NAMALWA (cell line): ENCODE measurements at regions not wholly inside any gene's neighbourhood (a gene's known extent, or its start where the extent isn't known, plus 50 kb on each side); places are given as distances from the start of the nearest gene placed in this dataset.
"Not testable (repeated sequence)": the region's sequence is repeated elsewhere in the genome, so short reads cannot be mapped to it uniquely, and the experiment has no call there.

Experiments used
- DNase-seq: peaks from one replicate; pipeline ENCODE4 v3.0.0-alpha.2; 2015; ENCODE audit warnings: low spot score

DNA sequence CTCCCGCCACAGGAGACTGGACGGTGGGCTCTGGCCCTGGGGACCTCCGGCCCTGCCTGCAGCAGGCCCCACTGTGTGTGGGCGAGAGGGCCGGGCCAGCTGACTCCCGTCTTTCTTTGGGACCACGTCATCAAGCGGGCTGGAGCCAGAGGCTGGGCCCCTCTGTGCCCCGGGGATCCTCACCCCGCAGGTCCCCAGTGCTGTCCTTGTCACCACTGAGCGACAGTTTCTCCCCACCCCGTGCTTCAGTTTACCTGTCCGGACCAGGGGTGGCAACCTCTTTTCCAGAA, 181.9 kb upstream of the ZNF469 start:
- no peak for DNase-seq

DNA sequence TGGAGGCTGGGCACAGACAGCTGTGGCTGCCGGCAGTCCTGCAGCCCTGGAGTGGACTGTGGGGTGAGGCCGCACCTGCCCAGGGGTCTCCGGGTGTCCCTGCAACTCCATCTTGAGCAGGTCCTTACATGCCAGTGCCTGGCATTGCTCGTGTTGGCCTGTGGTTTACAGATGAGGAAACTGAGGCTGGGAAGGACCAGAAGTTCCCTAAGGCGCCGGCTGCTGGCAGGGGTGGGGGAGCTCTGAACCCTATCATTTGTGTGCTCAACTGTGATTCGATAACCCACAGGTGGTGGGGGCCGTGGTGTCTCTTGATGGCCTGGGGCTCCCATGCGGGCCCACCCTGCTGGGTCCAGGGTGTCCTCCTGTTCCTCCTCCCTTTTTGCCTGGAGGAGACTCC, 181.1 kb upstream of the ZNF469 start:
- DNase-seq = not testable (repeated sequence)

DNA sequence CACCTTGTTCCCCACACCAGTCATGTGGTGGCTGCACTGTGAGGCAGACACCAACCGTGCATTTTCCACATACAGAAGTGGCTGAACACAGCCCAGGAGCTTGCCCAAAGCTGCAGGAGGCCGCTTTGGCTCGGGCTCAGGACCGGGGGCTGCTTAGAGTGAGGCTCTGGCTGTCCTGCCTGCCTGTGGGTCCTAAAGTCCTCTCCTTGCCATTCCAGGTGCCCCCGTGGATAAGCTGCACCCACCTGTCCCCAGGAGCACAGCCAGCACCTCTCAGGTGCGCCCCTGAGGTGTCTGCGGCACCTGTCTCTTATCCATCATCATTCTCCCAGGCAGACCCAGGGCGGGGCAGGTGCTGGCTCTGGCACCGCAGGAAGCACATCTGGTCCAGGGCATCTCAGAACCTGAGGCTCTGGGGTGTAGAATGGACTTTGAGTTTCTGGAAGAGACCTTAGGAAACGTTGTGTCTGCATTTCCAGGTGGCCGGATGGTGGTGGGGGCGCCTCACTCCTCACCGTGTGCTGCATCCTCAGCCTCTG, 180.5 kb upstream of the ZNF469 start:
- no peak for DNase-seq

DNA sequence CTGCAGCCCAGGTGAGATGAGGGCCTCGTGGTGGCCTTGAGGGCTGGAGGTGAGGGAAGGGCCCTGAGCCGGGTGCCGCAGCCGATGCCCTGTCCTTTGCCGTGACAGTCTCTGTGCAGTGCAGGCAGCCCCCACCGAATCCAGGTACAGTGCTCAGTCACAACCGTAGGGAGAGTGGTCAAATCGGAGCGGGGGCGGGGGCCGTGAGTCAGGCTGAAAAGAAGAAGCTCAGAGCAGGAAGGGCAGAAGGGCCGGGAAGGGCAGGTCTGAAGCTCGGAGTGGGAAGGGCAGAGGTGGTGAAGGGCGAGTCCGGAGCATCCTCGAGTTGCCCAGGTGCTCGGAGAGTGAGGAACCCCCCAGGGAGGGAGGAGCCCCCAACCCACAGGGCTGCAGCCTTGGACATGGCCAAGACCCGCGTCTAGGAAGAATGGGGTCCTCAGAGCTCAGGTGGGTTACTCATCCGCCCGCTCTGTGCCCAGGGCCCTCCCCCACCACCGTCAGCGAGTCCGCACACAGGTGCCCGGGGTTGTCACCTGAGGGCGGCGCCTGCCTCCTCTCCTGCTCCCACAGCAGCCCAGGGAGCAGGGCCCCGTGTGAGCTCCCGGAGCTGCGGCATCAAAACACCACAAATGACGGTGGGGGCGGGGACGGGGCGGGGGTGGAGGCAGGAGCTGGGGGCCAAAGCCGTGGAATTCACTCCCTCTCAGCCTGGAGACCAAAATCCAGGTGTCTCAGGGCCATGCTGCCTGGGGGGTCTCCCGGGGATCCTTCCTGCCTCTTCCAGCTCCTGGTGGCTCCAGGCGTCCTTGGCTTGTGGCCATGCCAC, 179.7 kb upstream of the ZNF469 start:
- DNase-seq = not testable (repeated sequence)

DNA sequence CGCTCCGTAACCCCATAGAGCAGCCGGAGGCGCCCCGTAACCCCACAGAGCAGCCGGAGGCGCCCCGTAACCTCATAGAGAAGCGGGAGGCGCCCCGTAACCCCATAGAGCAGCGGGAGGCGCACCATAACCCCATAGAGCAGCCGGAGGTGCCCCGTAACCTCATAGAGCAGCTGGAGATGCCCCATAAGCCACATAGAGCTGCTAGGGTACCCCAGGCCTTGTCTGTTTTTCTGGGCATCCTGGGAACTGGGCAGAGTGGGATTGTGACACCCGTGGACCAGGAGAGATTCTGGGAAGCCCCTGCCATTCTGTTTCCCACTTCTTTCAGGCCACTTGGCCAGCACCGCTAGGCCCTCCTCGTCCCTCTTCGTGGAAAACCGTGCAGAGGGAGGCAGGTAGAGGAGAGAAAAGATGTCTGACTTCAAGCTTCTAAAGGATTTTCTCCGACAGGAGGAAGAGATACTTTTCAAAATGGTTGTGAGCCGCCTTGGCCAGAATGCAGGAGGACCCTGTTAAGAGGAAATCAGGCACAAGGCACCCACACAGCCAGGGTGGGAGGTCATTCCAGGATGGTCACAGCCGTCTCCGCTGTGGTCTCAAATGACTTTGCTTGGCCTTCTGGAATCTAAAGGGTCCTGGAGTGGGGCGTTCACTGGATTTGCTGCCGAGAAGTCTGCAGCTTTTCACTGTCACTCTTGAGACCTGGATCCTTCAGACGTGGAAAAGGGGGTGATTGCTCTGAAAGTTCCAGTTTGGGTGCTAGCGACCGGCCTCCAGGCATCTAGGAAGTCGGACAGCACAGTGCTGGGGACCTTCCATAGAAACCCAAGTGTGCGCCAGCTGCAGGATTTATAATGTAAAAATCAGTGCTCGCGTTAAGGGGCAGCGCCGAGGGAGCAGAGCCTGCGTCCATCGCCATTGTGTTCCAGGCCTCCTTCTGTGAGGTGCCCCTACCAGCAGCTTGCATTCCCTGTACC, 178.3 kb upstream of the ZNF469 start:
- not testable (repeated sequence) for DNase-seq

DNA sequence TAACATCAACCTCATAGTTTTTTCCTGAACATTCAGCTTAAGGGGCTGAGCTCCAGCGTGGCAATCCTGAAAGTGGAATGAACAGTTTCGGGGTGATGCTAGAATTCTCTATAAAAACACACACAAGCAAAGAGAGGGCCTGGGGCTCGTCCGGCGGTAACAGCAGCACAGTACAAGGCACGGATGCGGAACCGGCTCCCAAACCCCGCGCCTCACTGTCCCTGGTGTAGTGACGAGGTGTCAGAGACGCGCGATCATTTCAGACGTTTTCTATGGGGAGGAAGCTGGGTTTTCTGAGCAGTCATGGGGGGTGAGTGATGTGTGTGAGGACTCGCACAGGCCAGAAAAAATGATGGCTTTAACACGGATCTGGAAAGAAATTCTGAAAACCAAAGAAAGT, 177.3 kb upstream of the ZNF469 start:
- not testable (repeated sequence) for DNase-seq

DNA sequence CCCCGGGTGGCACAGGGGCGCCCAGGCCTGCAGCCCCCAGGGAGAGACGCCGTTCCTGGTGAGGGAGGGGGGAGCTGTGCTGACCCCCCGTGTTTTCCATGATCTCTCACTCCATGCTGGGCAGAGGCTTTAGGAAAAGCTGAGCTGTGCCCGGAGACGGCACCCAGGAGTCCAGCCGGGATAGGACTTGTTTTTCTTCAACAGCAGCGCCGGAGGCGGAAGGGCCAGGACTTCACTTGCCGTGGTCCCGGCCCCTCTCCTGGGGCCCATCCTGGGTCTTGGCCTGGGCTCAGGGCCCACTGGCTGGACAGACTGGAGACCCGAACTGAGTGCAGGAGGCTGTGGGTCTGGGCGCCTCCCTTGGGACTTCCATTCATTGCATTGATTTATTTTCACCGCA, 176.8 kb upstream of the ZNF469 start:
- not testable (repeated sequence) for DNase-seq

DNA sequence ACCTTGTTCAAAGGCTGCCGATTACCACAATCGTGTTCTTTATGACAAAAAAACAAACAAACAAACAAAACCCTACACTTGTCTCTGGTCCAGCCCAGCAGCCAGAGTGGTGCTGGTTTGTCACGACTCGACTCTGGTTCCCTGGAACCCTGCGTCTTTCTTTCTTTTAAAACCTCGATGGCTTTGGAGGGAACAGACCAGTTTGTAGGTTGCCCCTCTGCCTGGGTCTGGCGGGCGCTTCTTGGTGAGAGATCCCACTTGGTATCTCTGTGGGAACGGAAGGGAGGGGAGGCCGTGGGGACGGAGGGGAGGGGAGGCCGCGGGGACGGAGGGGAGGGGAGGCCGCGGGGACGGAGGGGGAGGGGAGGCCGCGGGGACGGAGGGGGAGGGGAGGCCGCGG, 176.2 kb upstream of the ZNF469 start:
- DNase-seq = not testable (repeated sequence)

DNA sequence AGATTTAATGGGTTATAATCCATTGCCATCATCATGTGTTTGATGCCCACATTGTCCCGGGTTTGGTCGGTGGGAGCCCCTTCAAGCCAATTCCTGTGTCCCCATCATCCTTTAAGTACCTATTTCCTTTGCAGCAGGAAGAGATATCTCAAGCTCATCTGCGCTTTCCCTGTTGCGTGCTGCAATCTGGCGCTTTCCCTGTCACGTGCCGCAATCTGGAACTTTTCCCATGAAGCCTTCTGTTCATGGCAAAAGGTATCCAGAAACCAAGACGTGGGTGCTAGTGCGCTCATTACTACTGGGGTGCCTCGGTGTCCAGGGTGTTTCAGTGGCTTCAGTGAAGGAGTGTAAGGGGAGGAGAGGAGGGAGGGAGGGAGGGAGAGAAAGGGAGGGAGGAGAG, 174.6 kb upstream of the ZNF469 start:
- no peak for DNase-seq

DNA sequence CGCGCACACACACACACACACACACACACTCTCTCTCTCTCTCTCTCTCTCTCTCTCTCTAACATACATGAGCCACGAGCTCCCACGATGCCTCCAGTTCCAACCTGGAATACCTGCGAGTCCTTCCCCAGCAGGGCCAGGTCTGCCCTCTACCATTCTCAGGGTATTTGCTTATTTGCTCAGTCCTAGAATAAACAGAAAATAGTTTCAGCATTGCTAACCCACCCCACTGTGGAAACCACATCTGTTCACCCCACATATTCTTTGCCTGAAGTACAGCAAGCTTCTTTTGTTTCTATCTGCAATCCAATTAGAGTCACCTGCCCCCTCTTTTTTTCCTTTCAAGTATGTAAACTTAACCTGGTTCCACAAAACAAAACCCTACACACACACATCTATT, 174.0 kb upstream of the ZNF469 start:
- DNase-seq = not testable (repeated sequence)

DNA sequence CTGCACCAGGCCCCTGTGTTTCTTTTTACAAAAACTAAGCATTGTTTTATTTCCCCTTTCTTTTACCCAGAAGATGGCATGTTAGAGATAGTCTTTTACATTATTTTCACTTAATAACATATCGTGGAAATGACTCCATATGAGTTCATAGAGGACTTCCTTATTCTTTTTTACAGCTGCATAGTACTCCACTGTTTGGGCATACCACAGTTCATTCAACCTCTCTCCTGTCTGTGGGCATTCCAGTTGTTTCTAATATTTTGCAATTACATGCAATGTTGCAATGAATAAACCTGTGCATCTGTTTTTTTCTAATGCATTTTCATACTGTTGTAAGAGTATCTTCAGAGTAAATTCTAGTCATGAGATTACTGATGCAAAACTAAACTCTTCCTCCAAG, 173.2 kb upstream of the ZNF469 start:
- not testable (repeated sequence) for DNase-seq

DNA sequence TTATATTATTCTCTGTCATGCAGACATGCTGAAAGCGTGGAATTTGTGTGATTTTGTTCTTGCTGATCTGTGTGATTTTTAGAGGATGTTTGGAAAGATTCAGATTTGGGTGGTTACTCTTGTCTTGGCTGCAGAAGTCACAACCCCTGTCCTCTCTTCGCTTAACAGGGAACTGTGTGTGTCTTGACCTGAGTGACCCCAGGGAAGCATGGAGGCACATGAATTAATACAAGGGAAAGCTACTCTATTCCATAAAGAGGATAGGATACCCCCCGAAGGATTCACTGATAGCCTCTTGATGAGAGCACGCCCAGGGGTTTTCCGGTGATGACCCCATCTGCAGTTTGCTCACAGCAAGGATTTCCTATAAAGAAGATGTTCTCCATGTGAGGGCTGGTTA, 168.8 kb upstream of the ZNF469 start:
- DNase-seq = not testable (repeated sequence)

DNA sequence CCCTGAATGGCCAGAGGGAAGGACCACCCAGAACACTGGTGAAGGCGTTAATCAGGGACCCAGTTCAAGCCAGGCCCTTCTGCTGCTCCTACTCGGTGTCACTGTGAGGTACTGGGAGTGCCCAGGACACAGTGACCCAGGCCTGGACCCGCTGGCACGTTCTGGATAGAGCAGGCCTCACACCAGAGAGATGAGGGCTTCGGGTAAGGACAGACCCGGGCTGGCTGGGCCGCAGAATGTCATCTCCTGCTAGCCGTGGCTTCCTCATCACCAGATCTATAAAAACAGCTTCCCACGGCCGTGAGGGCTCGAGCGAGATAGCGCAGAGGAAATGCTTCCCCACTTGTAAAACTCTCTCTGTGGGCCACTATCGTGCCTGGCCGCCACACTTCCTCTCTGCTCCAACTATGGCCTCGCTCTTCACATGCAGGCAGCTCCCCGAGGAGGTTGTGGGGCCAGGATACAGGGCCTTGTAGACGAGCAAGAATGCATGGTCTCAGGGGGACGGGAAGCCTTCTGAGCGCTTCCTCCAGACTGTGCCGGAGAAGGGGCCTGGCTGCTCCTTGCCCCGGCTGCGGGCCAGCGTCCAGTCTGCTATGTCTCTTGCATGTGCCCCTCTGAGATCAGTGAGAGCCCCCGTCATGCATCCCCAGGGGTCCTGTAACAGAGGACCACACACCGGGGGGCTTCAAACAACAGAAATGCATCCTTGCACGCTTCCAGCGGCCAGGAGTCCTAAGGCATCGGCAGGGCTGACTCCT, 161.6 kb upstream of the ZNF469 start:
- DNase-seq = not testable (repeated sequence)

DNA sequence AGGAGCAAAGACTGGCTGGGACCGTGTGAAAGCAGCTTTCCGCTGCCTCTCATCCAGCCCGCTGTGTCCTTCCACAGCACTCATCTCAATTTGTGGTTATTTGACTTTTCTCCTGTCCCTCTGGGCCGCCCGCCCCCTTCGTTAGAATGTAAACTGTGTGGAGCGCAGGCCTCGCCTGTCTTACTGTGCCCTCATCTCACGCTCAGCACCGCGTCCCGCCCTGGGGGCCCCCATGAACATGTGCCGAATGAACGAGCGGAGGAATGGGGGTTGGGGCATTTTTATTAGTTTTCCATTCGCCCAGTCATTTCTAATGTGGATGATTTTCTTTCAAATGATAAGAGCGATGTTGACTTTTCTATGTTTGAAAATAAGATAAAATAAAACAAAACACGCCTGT, 159.1 kb upstream of the ZNF469 start:
- DNase-seq = not testable (repeated sequence)

DNA sequence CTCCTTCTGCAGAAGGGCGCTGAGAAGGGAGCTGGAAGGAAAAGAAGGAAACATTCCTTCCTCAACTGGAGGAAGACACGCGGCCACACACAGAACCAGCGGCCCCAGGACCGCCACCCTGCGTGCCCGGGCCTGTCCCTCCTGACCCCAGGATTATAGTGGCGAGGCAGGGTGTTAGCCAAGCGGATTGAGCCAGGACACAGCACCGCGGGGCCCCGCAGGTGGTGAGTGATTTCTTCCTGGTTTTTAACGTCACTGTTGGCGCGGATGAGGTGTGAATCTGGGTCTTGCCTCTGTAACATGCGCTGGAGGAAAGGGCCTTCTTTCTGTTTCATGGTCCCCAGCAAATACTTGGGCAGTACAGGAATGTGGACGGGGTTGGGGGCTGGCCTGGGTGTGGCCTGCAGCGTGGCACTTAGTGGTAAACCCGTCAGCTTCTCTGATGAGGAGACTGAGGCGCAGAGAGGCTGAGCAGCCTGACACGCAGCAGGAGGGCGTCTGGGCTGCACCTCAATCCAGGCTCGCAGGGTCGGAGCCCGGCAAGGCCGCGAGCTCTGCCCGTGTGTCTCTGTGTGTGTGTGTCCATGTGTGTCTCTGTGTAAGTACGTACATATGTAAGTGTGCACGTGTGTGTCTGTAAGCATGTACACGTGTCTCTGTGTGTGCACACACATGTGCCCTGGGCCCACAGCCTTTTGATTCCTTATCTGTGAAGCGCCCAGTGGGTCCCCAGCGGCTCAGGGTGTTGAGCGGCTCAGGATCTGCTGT, 158.4 kb upstream of the ZNF469 start:
- not testable (repeated sequence) for DNase-seq

DNA sequence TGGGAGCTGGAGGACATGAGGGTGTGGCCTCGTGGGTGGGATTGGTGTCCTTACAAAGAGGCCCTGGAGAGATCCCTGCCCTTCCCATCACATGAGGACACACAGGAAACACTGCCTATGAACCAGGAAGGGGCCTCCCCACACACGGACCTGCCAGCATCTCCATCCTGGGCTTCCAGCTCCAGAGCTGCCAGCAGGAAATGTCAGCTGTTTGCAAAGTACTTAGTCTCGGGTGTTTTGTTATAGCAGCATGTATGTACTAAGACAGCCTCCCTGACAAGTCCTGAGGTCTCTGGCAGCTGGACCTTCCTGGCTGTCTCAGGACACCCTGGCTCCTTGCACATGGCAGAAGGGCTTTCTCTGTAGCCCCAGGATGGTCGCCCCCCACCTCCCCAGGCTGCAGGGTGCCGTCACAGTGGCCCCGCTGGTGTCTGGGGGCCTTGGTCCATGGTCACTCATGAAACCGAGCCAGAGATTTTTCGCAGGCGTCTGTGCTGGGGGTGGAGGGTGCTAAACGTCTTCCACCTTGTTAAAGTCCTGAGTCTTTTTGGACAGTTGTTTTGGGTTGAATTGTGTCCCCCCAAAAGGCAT, 157.0 kb upstream of the ZNF469 start:
- DNase-seq = not testable (repeated sequence)

DNA sequence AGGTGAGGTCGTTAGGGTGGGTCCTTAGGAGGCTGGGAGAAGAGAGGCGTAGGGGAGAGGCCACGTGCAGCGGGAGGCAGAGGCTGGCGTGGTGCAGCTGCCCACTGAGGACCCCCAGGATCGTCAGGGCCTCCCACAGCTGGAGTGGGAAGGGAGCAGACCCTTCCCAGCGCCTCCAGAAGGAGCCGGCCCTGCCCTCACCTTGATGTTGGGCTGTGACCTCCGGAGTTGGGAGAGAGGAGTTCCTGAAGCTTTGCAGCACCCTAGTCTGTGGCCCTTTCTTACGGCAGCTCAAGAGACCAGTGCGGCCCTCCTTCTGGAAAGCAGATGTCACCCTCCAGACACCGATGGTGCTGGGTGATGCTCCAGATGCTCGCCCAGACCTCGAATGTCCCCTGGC, 156.5 kb upstream of the ZNF469 start:
- DNase-seq = not testable (repeated sequence)

DNA sequence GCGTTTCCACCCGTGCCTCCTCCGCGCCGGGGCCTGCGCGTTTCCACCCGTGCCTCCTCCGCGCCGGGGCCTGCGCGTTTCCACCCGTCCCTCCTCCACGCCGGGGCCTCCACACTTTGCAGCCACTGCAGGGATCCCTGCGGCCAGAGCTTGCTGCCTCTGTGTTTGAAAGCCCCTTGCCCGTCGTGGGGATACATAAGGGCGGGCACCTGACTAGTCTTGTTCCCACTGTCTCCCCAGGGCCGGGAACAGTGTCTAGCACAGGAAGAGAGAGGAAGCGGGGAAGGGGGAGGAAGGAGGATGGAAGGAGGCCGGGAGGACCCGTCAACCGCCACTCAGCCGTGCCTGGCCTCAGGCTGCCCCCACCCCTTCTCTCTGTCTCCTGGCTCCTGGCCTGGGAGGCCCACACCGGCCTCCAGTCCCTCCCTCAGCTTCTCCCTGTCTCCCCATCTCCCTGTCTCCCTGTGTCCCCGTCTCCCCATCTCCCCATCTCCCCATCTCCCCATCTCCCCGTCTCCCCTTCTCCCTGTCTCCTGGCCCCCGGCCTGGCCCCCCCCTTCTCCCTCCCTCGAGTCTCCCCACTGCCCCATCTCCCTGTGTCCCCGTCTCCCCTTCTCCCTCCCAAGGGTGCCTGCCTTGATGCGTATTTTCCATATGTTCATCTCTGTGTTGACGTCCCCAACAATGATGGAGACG, 155.6 kb upstream of the ZNF469 start:
- DNase-seq = not testable (repeated sequence)

DNA sequence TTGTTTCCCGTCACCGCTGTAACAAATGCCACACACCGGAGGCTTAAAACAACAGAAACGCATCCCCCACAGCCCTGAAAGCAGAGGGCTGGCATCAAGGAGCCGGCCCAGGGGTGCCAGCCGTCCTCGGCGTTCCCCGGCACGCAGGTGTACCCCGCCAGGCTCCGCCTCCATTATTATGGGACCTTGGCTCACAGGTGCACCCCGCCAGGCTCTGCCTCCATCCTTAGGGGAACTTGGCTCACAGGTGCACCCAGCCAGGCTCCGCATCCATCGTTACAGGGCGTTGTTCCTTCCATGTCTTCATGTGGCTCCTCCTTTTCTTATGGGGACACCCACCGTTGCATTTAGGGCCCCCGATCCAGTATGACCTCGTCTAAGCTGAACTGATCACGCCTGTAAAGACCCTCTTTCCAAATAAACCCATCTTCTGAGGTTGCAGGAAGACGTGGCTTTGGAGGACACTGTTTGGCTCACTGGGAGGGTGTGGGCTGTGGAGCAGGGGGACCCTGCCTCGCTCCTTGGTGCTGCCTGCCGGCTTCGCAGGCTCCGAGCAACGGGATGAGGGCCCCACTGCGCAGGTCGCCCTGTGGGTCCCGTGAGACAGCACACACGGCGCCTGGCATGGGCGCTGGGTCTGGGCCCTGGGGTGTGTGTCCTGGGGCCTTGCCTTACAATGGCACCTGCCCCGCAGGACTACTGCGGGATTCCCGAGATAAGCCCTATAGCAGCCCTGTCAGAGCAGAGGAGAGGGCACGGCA, 154.9 kb upstream of the ZNF469 start:
- not testable (repeated sequence) for DNase-seq
